PC-9 (cell line): ENCODE measurements at regions not wholly inside any gene's neighbourhood (a gene's known extent, or its start where the extent isn't known, plus 50 kb on each side); places are given as distances from the start of the nearest gene placed in this dataset.
"Not testable (repeated sequence)": the region's sequence is repeated elsewhere in the genome, so short reads cannot be mapped to it uniquely, and the experiment has no call there.

Experiments used
- BruUV-seq: library from RNA; stranded (reverse); fragments of 400-500 nt; replicated peaks from 2 replicates; lab custom pipeline; 2021; lab: Mats Ljungman, UMichigan
- CTCF ChIA-PET: fragments of 300-600 bp; sonication (Branson Sonifier 250); formaldehyde crosslinking; loops from one replicate; lab custom pipeline; 2022; ENCODE audit warnings: antibody characterized with exemption; lab: Charles Lee
- POLR2A ChIA-PET: fragments of 300-600 bp; sonication (Branson Sonifier 250); formaldehyde crosslinking; loops from one replicate; lab custom pipeline; 2022; ENCODE audit warnings: antibody characterized with exemption; ENCODE audit not compliant: unreplicated experiment; lab: Charles Lee
- DNase-seq, 2 experiments: peaks; one replicate each; pipeline versions ENCODE4 v3.0.0 to v3.0.0-alpha.2; 2015 to 2022; ENCODE audit warnings: mixed read lengths in 1 of 2
- H2AFZ ChIP-seq: fragments of 200-600 bp; sonication (generic); 2 replicates; pipeline ENCODE4 v1.8.1; 2017; ENCODE audit warnings: antibody characterized with exemption
- H3F3A ChIP-seq: fragments of 200-600 bp; sonication (generic); 2 replicates; pipeline ENCODE4 v1.8.1; 2017; ENCODE audit warnings: antibody characterized with exemption, mild to moderate bottlenecking, low read depth; ENCODE audit not compliant: insufficient read depth
- H3K27ac ChIP-seq: fragments of 200-600 bp; sonication (generic); 2 replicates; pipeline ENCODE4 v1.6.1; 2016; ENCODE audit warnings: mixed run types
- H3K27me3 ChIP-seq: fragments of 200-600 bp; sonication (generic); 2 replicates; pipeline ENCODE4 v1.6.1; 2016; ENCODE audit warnings: low read depth, mixed run types; ENCODE audit not compliant: insufficient read depth
- H3K36me3 ChIP-seq: fragments of 200-600 bp; sonication (generic); 2 replicates; pipeline ENCODE4 v1.6.1; 2016; ENCODE audit warnings: low read depth, mixed run types
- H3K4me1 ChIP-seq: fragments of 200-600 bp; sonication (generic); replicated peaks from 2 replicates; pipeline ENCODE4 v1.6.1; 2016; ENCODE audit warnings: mixed run types; ENCODE audit not compliant: insufficient read depth
- H3K4me2 ChIP-seq: fragments of 200-600 bp; sonication (generic); 2 replicates; pipeline ENCODE4 v1.6.1; 2017; ENCODE audit warnings: mixed run types
- H3K4me3 ChIP-seq: fragments of 200-600 bp; sonication (generic); 2 replicates; pipeline ENCODE4 v1.6.1; 2016; ENCODE audit warnings: mixed run types
- H3K79me2 ChIP-seq: fragments of 200-600 bp; sonication (generic); 2 replicates; pipeline ENCODE4 v1.6.1; 2017; ENCODE audit warnings: low read depth, mixed run types
- H3K9me2 ChIP-seq: fragments of 200-600 bp; sonication (generic); 2 replicates; pipeline ENCODE4 v1.8.1; 2017; ENCODE audit warnings: mild to moderate bottlenecking; ENCODE audit not compliant: insufficient read depth
- H3K9me3 ChIP-seq: fragments of 200-600 bp; sonication (generic); 2 replicates; pipeline ENCODE4 v1.8.1; 2016; ENCODE audit warnings: low read depth; ENCODE audit not compliant: insufficient read depth
- H4K20me1 ChIP-seq: fragments of 200-600 bp; sonication (generic); 2 replicates; pipeline ENCODE4 v1.8.1; 2017; ENCODE audit not compliant: insufficient read depth
- CTCF ChIP-seq: fragments of 200-600 bp; sonication (generic); conservative IDR thresholded peaks from 2 replicates; pipeline ENCODE4 v1.6.1; 2017; ENCODE audit warnings: mixed run types, antibody characterized with exemption, mild to moderate bottlenecking, moderate library complexity
- EZH2 ChIP-seq: fragments of 200-600 bp; sonication (generic); IDR thresholded peaks from 2 replicates; pipeline ENCODE4 v1.8.0; 2017; ENCODE audit warnings: antibody characterized with exemption, low read depth
- intact Hi-C: fragments of 100-400 bp; cut with micrococcal nuclease; formaldehyde crosslinking; loops from one replicate; pipeline ENCODE4 v1.10.0; 2022; ENCODE audit not compliant: unreplicated experiment

GRCh38 chr5:142210011-142210410, 101.4 kb downstream of the NDFIP1 start:
- intact Hi-C loops = no loop called here

GRCh38 chr5:142208777-142209312, 100.3 kb downstream of the NDFIP1 start:
- no peak for TF ChIP-seq EZH2
- TF ChIP-seq CTCF = no peak
- POLR2A ChIA-PET = interaction anchor here (0.6 kb wide), 1 partner anchor 148 kb away, joined by 11 read pairs; no protein-coding TSS in a partner anchor

More at GRCh38 chr5:142210011-142210410, 101.4 kb downstream of the NDFIP1 start:
- POLR2A ChIA-PET = no interaction called here
- Histone ChIP-seq H2AFZ (no peak overlapping the region), H3F3A (no peaks in the 10 kb centered on the region), H3K9me2 (no peaks in the 10 kb centered on the region), H3K4me1 (peaks cover 14% of the 10 kb centered on the region), H3K36me3 (no peaks in the 10 kb centered on the region), H4K20me1 (no peaks in the 10 kb centered on the region), H3K9me3 (no peaks in the 10 kb centered on the region), H3K4me3 (no peak overlapping the region), H3K79me2 (no peaks in the 10 kb centered on the region), H3K4me2 (no peak overlapping the region), H3K27ac (no peak overlapping the region), H3K27me3 (no peaks in the 10 kb centered on the region)
- no peak for DNase-seq
- BruUV-seq = no TSS peak
- CTCF ChIA-PET = no interaction called here
- TF ChIP-seq EZH2 (no peak), CTCF (no peak)

GRCh38 chr5:142208244-142208643, 99.7 kb downstream of the NDFIP1 start:
- H2AFZ ChIP-seq, H3K4me2 ChIP-seq, intact Hi-C loops, H3K36me3 ChIP-seq, H3K27ac ChIP-seq, H3K9me2 ChIP-seq, H3K79me2 ChIP-seq, H3K4me1 ChIP-seq, DNase-seq, H3K9me3 ChIP-seq, H3F3A ChIP-seq, BruUV-seq, H3K4me3 ChIP-seq, H4K20me1 ChIP-seq, H3K27me3 ChIP-seq: not testable (repeated sequence)
- CTCF ChIA-PET = interaction anchor here (0.5 kb wide), 1 partner anchor 341 kb away, joined by 7 read pairs; no protein-coding TSS in a partner anchor
- POLR2A ChIA-PET = interaction anchor here (0.6 kb wide), 1 partner anchor 148 kb away, joined by 11 read pairs; no protein-coding TSS in a partner anchor

More at GRCh38 chr5:142208777-142209312, 100.3 kb downstream of the NDFIP1 start:
- H4K20me1 ChIP-seq = no peaks in the 10 kb centered on the region
- H3K27me3 ChIP-seq = no peaks in the 10 kb centered on the region
- no peak overlapping the region for H2AFZ ChIP-seq
- CTCF ChIA-PET = no interaction called here
- no peak overlapping the region for H3K4me3 ChIP-seq
- BruUV-seq = no TSS peak
- no peak overlapping the region for H3K27ac ChIP-seq
- no peaks in the 10 kb centered on the region for H3K79me2 ChIP-seq
- H3K4me1 ChIP-seq = peaks cover 7% of the 10 kb centered on the region; the same call in 1 of the 2 replicates
- H3K9me2 ChIP-seq = no peaks in the 10 kb centered on the region
- DNase-seq = no peak
- no peaks in the 10 kb centered on the region for H3K9me3 ChIP-seq
- H3K4me2 ChIP-seq = no peak overlapping the region
- H3F3A ChIP-seq = no peaks in the 10 kb centered on the region
- no peaks in the 10 kb centered on the region for H3K36me3 ChIP-seq
- intact Hi-C loops = no loop called here

GRCh38 chr5:142206801-142207200, 98.2 kb downstream of the NDFIP1 start:
- no peaks in the 10 kb centered on the region for H3K9me2 ChIP-seq
- H3K9me3 ChIP-seq = no peaks in the 10 kb centered on the region
- H2AFZ ChIP-seq = no peak overlapping the region
- peaks cover 2% of the 10 kb centered on the region; the same call in 1 of the 2 replicates for H3K4me1 ChIP-seq
- H3K27ac ChIP-seq = no peak overlapping the region
- no peak overlapping the region for H3K4me2 ChIP-seq
- no TSS peak for BruUV-seq
- TF ChIP-seq EZH2 = no peak
- peak; percentile 45 for TF ChIP-seq CTCF
- DNase-seq = no peak
- no peaks in the 10 kb centered on the region for H3K36me3 ChIP-seq
- H3K27me3 ChIP-seq = no peaks in the 10 kb centered on the region
- H3K79me2 ChIP-seq = no peaks in the 10 kb centered on the region
- intact Hi-C loops = no loop called here
- H4K20me1 ChIP-seq = no peaks in the 10 kb centered on the region
- ChIA-PET CTCF (no interaction called here), POLR2A (no interaction called here)
- no peak overlapping the region for H3K4me3 ChIP-seq
- H3F3A ChIP-seq = no peaks in the 10 kb centered on the region
